Right lobe of liver (tissue), 4 donors: ENCODE measurements at regions not wholly inside any gene's neighbourhood (a gene's known extent, or its start where the extent isn't known, plus 50 kb on each side); places are given as distances from the start of the nearest gene placed in this dataset.
"Not testable (repeated sequence)": the region's sequence is repeated elsewhere in the genome, so short reads cannot be mapped to it uniquely, and the experiment has no call there.

Source experiments
- POLR2A ChIP-seq: fragments of 450-650 bp; IDR thresholded peaks from one replicate; pipeline ENCODE4 v1.6.1; 2017; ENCODE audit warnings: antibody characterized with exemption, mild to moderate bottlenecking
- TF ChIP-seq, protein P1 (sequence below), 4 donors: fragments of 200-600 bp in 3 of 4; fragments of 450-650 bp in 1 of 4; IDR thresholded peaks; one replicate each; pipeline versions ENCODE4 v1.5.1 to v1.8.0; 2016 to 2022; ENCODE audit warnings: antibody characterized with exemption in 4 of 4, mild to moderate bottlenecking in 2 of 4
- donor health status: DM: no; HTN: no; CAD: no.
- donor health status: DM: no; HTN: no; CAD: no.
- donor health status: DM: no; HTN: yes; CAD: no.

DNA sequence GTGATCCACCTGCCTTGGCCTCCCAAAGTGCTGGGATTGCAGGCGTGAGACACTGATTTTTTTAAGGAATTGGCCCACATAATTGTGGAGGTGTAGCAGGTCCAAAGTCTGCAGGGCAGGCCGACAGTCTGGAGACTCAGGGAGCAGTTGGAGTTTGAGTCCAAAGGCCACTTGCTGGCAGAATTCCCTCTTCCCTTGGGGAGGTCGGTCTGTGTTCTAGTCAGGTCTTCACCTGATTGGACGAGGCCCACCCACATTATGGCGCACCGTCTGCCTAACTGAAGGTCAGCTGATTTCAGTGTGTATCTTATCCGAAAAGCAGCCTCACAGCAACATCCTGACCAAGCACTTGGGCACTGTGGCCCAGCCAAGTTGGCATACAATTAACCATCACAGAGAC, 162.1 kb upstream of the FOXD4L5 start:
- TF ChIP-seq, protein P1, sequence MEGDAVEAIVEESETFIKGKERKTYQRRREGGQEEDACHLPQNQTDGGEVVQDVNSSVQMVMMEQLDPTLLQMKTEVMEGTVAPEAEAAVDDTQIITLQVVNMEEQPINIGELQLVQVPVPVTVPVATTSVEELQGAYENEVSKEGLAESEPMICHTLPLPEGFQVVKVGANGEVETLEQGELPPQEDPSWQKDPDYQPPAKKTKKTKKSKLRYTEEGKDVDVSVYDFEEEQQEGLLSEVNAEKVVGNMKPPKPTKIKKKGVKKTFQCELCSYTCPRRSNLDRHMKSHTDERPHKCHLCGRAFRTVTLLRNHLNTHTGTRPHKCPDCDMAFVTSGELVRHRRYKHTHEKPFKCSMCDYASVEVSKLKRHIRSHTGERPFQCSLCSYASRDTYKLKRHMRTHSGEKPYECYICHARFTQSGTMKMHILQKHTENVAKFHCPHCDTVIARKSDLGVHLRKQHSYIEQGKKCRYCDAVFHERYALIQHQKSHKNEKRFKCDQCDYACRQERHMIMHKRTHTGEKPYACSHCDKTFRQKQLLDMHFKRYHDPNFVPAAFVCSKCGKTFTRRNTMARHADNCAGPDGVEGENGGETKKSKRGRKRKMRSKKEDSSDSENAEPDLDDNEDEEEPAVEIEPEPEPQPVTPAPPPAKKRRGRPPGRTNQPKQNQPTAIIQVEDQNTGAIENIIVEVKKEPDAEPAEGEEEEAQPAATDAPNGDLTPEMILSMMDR (IDR thresholded peaks at IDR 0.05) = not testable (repeated sequence)
- not testable (repeated sequence) for TF ChIP-seq POLR2A
